HG02588 (cell line): ENCODE measurements at regions not wholly inside any gene's neighbourhood (a gene's known extent, or its start where the extent isn't known, plus 50 kb on each side); places are given as distances from the start of the nearest gene placed in this dataset.

Experiments
- ATAC-seq: cut with Tn5 transposase; IDR thresholded peaks from one replicate; pipeline ENCODE4 v1.9.1; 2021; ENCODE audit warnings: mild to moderate bottlenecking, moderate library complexity; ENCODE audit not compliant: unreplicated experiment

GRCh38 chr5:60340965-60341471 lies 358.9 kb downstream of the DEPDC1B start:
- no peak for ATAC-seq

- ATAC-seq: no peak
Measured at GRCh38 chr5:60340326-60340725, 359.6 kb downstream of the DEPDC1B start.

GRCh38 chr5:60339691-60340201 lies 360.2 kb downstream of the DEPDC1B start:
- no peak for ATAC-seq

- no peak for ATAC-seq
Measured at GRCh38 chr5:60338846-60339245, 361.1 kb downstream of the DEPDC1B start.

- no peak for ATAC-seq
Measured at GRCh38 chr5:60336491-60336890, 363.5 kb downstream of the DEPDC1B start.

- ATAC-seq: no peak
Measured at GRCh38 chr5:60335913-60336312, 364.1 kb downstream of the DEPDC1B start.

- ATAC-seq: no peak
Measured at GRCh38 chr5:60334281-60334713, 365.7 kb downstream of the DEPDC1B start.

GRCh38 chr5:60333005-60333571 lies 366.9 kb downstream of the DEPDC1B start:
- peak; percentile 23 for ATAC-seq

- peak; percentile 78 for ATAC-seq
Measured at GRCh38 chr5:60332244-60333004, 367.5 kb downstream of the DEPDC1B start.

GRCh38 chr5:60330236-60330635 lies 369.7 kb downstream of the DEPDC1B start:
- no peak for ATAC-seq

- no peak for ATAC-seq
Measured at GRCh38 chr5:60325870-60326269, 374.1 kb downstream of the DEPDC1B start.

- ATAC-seq: no peak
Measured at GRCh38 chr5:60323596-60323995, 376.4 kb downstream of the DEPDC1B start.

- ATAC-seq: no peak
Measured at GRCh38 chr5:60312098-60312497, 387.9 kb downstream of the DEPDC1B start.

- ATAC-seq: no peak
Measured at GRCh38 chr5:60299944-60300343, 400.0 kb downstream of the DEPDC1B start.

- no peak for ATAC-seq
Measured at GRCh38 chr5:60297658-60298057, 402.3 kb downstream of the DEPDC1B start.

GRCh38 chr5:60295423-60295822 lies 401.9 kb upstream of the PDE4D start:
- ATAC-seq: no peak

- no peak for ATAC-seq
Measured at GRCh38 chr5:60293518-60293917, 400.0 kb upstream of the PDE4D start.

GRCh38 chr5:60287174-60287771 lies 393.7 kb upstream of the PDE4D start:
- ATAC-seq: peak; percentile 82

- no peak for ATAC-seq
Measured at GRCh38 chr5:60285910-60286309, 392.4 kb upstream of the PDE4D start.

- ATAC-seq: no peak
Measured at GRCh38 chr5:60280943-60281342, 387.4 kb upstream of the PDE4D start.

- no peak for ATAC-seq
Measured at GRCh38 chr5:60277941-60278340, 384.4 kb upstream of the PDE4D start.

- no peak for ATAC-seq
Measured at GRCh38 chr5:60274747-60275146, 381.2 kb upstream of the PDE4D start.
